ENCODE measurements at regions not wholly inside any gene's neighbourhood (a gene's known extent, or its start where the extent isn't known, plus 50 kb on each side); places are given as distances from the start of the nearest gene placed in this dataset.

- H3K4me3 ChIP-seq (ENCODE audit: low read length in 2 of 2) = no peak overlapping the region
Observed at GRCh38 chr4:189763583-189763982, 177.1 kb upstream of the FRG1 start.

GRCh38 chr4:189765301-189765700 lies 175.4 kb upstream of the FRG1 start:
- Histone ChIP-seq H3K4me3 (ENCODE audit: low read length in 2 of 2) (no peak overlapping the region), H3K27ac (ENCODE audit: low read depth in 2 of 2, low read length in 2 of 2) (no peak overlapping the region), H3K27me3 (ENCODE audit: control insufficient read depth in 2 of 2, insufficient read depth in 2 of 2, low read length in 2 of 2) (no peaks in the 10 kb centered on the region), H3K9me3 (ENCODE audit: control insufficient read depth in 2 of 2, low read length in 2 of 2) (no peaks in the 10 kb centered on the region), H3K36me3 (ENCODE audit: control insufficient read depth in 2 of 2, insufficient read depth in 2 of 2, low read length in 2 of 2) (no peaks in the 10 kb centered on the region), H3K9ac (ENCODE audit: low read depth in 1 of 2, low read length in 2 of 2) (no peak overlapping the region), H3K4me1 (ENCODE audit: control insufficient read depth in 2 of 2, insufficient read depth in 2 of 2, low read length in 2 of 2) (no peaks in the 10 kb centered on the region)

More at GRCh38 chr4:189763583-189763982, 177.1 kb upstream of the FRG1 start:
- no peak overlapping the region for H3K9ac ChIP-seq (ENCODE audit: low read depth in 1 of 2, low read length in 2 of 2)
- H3K27ac ChIP-seq (ENCODE audit: low read depth in 2 of 2, low read length in 2 of 2) = no peak overlapping the region
- H3K27me3 ChIP-seq (ENCODE audit: control insufficient read depth in 2 of 2, insufficient read depth in 2 of 2, low read length in 2 of 2) = no peaks in the 10 kb centered on the region
- H3K36me3 ChIP-seq (ENCODE audit: control insufficient read depth in 2 of 2, insufficient read depth in 2 of 2, low read length in 2 of 2) = no peaks in the 10 kb centered on the region
- no peaks in the 10 kb centered on the region for H3K9me3 ChIP-seq (ENCODE audit: control insufficient read depth in 2 of 2, low read length in 2 of 2)
- H3K4me1 ChIP-seq (ENCODE audit: control insufficient read depth in 2 of 2, insufficient read depth in 2 of 2, low read length in 2 of 2) = no peaks in the 10 kb centered on the region

- no peaks in the 10 kb centered on the region for H3K27me3 ChIP-seq (ENCODE audit: control insufficient read depth in 2 of 2, insufficient read depth in 2 of 2, low read length in 2 of 2)
- no peaks in the 10 kb centered on the region for H3K9me3 ChIP-seq (ENCODE audit: control insufficient read depth in 2 of 2, low read length in 2 of 2)
Observed at GRCh38 chr4:189765736-189766135, 174.9 kb upstream of the FRG1 start.

GRCh38 chr4:189767941-189768340 lies 172.7 kb upstream of the FRG1 start:
- Histone ChIP-seq H3K4me3 (ENCODE audit: low read length in 2 of 2) (no peak overlapping the region), H3K9ac (ENCODE audit: low read depth in 1 of 2, low read length in 2 of 2) (no peak overlapping the region), H3K4me1 (ENCODE audit: control insufficient read depth in 2 of 2, insufficient read depth in 2 of 2, low read length in 2 of 2) (no peaks in the 10 kb centered on the region), H3K36me3 (ENCODE audit: control insufficient read depth in 2 of 2, insufficient read depth in 2 of 2, low read length in 2 of 2) (no peaks in the 10 kb centered on the region), H3K9me3 (ENCODE audit: control insufficient read depth in 2 of 2, low read length in 2 of 2) (no peaks in the 10 kb centered on the region), H3K27ac (ENCODE audit: low read depth in 2 of 2, low read length in 2 of 2) (no peak overlapping the region), H3K27me3 (ENCODE audit: control insufficient read depth in 2 of 2, insufficient read depth in 2 of 2, low read length in 2 of 2) (no peaks in the 10 kb centered on the region)

More at GRCh38 chr4:189765736-189766135, 174.9 kb upstream of the FRG1 start:
- no peak overlapping the region for H3K4me3 ChIP-seq (ENCODE audit: low read length in 2 of 2)
- H3K27ac ChIP-seq (ENCODE audit: low read depth in 2 of 2, low read length in 2 of 2) = no peak overlapping the region
- no peaks in the 10 kb centered on the region for H3K4me1 ChIP-seq (ENCODE audit: control insufficient read depth in 2 of 2, insufficient read depth in 2 of 2, low read length in 2 of 2)
- no peak overlapping the region for H3K9ac ChIP-seq (ENCODE audit: low read depth in 1 of 2, low read length in 2 of 2)
- no peaks in the 10 kb centered on the region for H3K36me3 ChIP-seq (ENCODE audit: control insufficient read depth in 2 of 2, insufficient read depth in 2 of 2, low read length in 2 of 2)

- H3K4me3 ChIP-seq (ENCODE audit: low read length in 2 of 2) = no peak overlapping the region
- no peaks in the 10 kb centered on the region for H3K36me3 ChIP-seq (ENCODE audit: control insufficient read depth in 2 of 2, insufficient read depth in 2 of 2, low read length in 2 of 2)
- H3K9ac ChIP-seq (ENCODE audit: low read depth in 1 of 2, low read length in 2 of 2) = no peak overlapping the region
- no peaks in the 10 kb centered on the region for H3K4me1 ChIP-seq (ENCODE audit: control insufficient read depth in 2 of 2, insufficient read depth in 2 of 2, low read length in 2 of 2)
- no peaks in the 10 kb centered on the region for H3K9me3 ChIP-seq (ENCODE audit: control insufficient read depth in 2 of 2, low read length in 2 of 2)
- H3K27ac ChIP-seq (ENCODE audit: low read depth in 2 of 2, low read length in 2 of 2) = no peak overlapping the region
- no peaks in the 10 kb centered on the region for H3K27me3 ChIP-seq (ENCODE audit: control insufficient read depth in 2 of 2, insufficient read depth in 2 of 2, low read length in 2 of 2)
Observed at GRCh38 chr4:189769131-189769530, 171.5 kb upstream of the FRG1 start.

- Histone ChIP-seq H3K4me1 (ENCODE audit: control insufficient read depth in 2 of 2, insufficient read depth in 2 of 2, low read length in 2 of 2) (no peaks in the 10 kb centered on the region), H3K27me3 (ENCODE audit: control insufficient read depth in 2 of 2, insufficient read depth in 2 of 2, low read length in 2 of 2) (no peaks in the 10 kb centered on the region), H3K9me3 (ENCODE audit: control insufficient read depth in 2 of 2, low read length in 2 of 2) (no peaks in the 10 kb centered on the region), H3K27ac (ENCODE audit: low read depth in 2 of 2, low read length in 2 of 2) (no peak overlapping the region), H3K36me3 (ENCODE audit: control insufficient read depth in 2 of 2, insufficient read depth in 2 of 2, low read length in 2 of 2) (no peaks in the 10 kb centered on the region), H3K4me3 (ENCODE audit: low read length in 2 of 2) (no peak overlapping the region), H3K9ac (ENCODE audit: low read depth in 1 of 2, low read length in 2 of 2) (no peak overlapping the region)
Observed at GRCh38 chr4:189771696-189772361, 168.8 kb upstream of the FRG1 start.

GRCh38 chr4:189773909-189774308 lies 166.8 kb upstream of the FRG1 start:
- no peaks in the 10 kb centered on the region for H3K36me3 ChIP-seq (ENCODE audit: control insufficient read depth in 2 of 2, insufficient read depth in 2 of 2, low read length in 2 of 2)
- H3K4me3 ChIP-seq (ENCODE audit: low read length in 2 of 2) = no peak overlapping the region
- H3K9ac ChIP-seq (ENCODE audit: low read depth in 1 of 2, low read length in 2 of 2) = no peak overlapping the region
- no peaks in the 10 kb centered on the region for H3K27me3 ChIP-seq (ENCODE audit: control insufficient read depth in 2 of 2, insufficient read depth in 2 of 2, low read length in 2 of 2)
- no peak overlapping the region for H3K27ac ChIP-seq (ENCODE audit: low read depth in 2 of 2, low read length in 2 of 2)
- H3K4me1 ChIP-seq (ENCODE audit: control insufficient read depth in 2 of 2, insufficient read depth in 2 of 2, low read length in 2 of 2) = no peaks in the 10 kb centered on the region
- H3K9me3 ChIP-seq (ENCODE audit: control insufficient read depth in 2 of 2, low read length in 2 of 2) = no peaks in the 10 kb centered on the region

GRCh38 chr4:189779281-189779980 lies 161.2 kb upstream of the FRG1 start:
- no peaks in the 10 kb centered on the region for H3K36me3 ChIP-seq (ENCODE audit: control insufficient read depth in 2 of 2, insufficient read depth in 2 of 2, low read length in 2 of 2)
- no peaks in the 10 kb centered on the region for H3K4me1 ChIP-seq (ENCODE audit: control insufficient read depth in 2 of 2, insufficient read depth in 2 of 2, low read length in 2 of 2)
- no peaks in the 10 kb centered on the region for H3K27me3 ChIP-seq (ENCODE audit: control insufficient read depth in 2 of 2, insufficient read depth in 2 of 2, low read length in 2 of 2)

GRCh38 chr4:189780391-189780790 lies 160.3 kb upstream of the FRG1 start:
- Histone ChIP-seq H3K36me3 (ENCODE audit: control insufficient read depth in 2 of 2, insufficient read depth in 2 of 2, low read length in 2 of 2) (no peaks in the 10 kb centered on the region), H3K9ac (ENCODE audit: low read depth in 1 of 2, low read length in 2 of 2) (no peak overlapping the region), H3K27ac (ENCODE audit: low read depth in 2 of 2, low read length in 2 of 2) (no peak overlapping the region), H3K27me3 (ENCODE audit: control insufficient read depth in 2 of 2, insufficient read depth in 2 of 2, low read length in 2 of 2) (no peaks in the 10 kb centered on the region), H3K4me1 (ENCODE audit: control insufficient read depth in 2 of 2, insufficient read depth in 2 of 2, low read length in 2 of 2) (no peaks in the 10 kb centered on the region), H3K4me3 (ENCODE audit: low read length in 2 of 2) (no peak overlapping the region), H3K9me3 (ENCODE audit: control insufficient read depth in 2 of 2, low read length in 2 of 2) (peaks cover 0 to 2% of the 10 kb centered on the region in 2 donors)

More at GRCh38 chr4:189779281-189779980, 161.2 kb upstream of the FRG1 start:
- Histone ChIP-seq H3K9ac (ENCODE audit: low read depth in 1 of 2, low read length in 2 of 2) (no peak overlapping the region), H3K4me3 (ENCODE audit: low read length in 2 of 2) (no peak overlapping the region), H3K9me3 (ENCODE audit: control insufficient read depth in 2 of 2, low read length in 2 of 2) (peaks cover 0 to 2% of the 10 kb centered on the region in 2 donors), H3K27ac (ENCODE audit: low read depth in 2 of 2, low read length in 2 of 2) (no peak overlapping the region)

GRCh38 chr4:189784651-189785050 lies 156.0 kb upstream of the FRG1 start:
- no peaks in the 10 kb centered on the region for H3K27me3 ChIP-seq (ENCODE audit: control insufficient read depth in 2 of 2, insufficient read depth in 2 of 2, low read length in 2 of 2)

More at GRCh38 chr4:189784651-189785050, 156.0 kb upstream of the FRG1 start:
- Histone ChIP-seq H3K4me1 (ENCODE audit: control insufficient read depth in 2 of 2, insufficient read depth in 2 of 2, low read length in 2 of 2) (no peaks in the 10 kb centered on the region), H3K36me3 (ENCODE audit: control insufficient read depth in 2 of 2, insufficient read depth in 2 of 2, low read length in 2 of 2) (no peaks in the 10 kb centered on the region), H3K9me3 (ENCODE audit: control insufficient read depth in 2 of 2, low read length in 2 of 2) (peaks cover 0 to 2% of the 10 kb centered on the region in 2 donors), H3K9ac (ENCODE audit: low read depth in 1 of 2, low read length in 2 of 2) (no peak overlapping the region), H3K4me3 (ENCODE audit: low read length in 2 of 2) (no peak overlapping the region), H3K27ac (ENCODE audit: low read depth in 2 of 2, low read length in 2 of 2) (no peak overlapping the region)

Measured in mucosa of rectum (tissue), 2 donors.